ENCODE measurements at regions not wholly inside any gene's neighbourhood (a gene's known extent, or its start where the extent isn't known, plus 50 kb on each side); places are given as distances from the start of the nearest gene placed in this dataset.
"Not testable (repeated sequence)": the region's sequence is repeated elsewhere in the genome, so short reads cannot be mapped to it uniquely, and the experiment has no call there.

DNA sequence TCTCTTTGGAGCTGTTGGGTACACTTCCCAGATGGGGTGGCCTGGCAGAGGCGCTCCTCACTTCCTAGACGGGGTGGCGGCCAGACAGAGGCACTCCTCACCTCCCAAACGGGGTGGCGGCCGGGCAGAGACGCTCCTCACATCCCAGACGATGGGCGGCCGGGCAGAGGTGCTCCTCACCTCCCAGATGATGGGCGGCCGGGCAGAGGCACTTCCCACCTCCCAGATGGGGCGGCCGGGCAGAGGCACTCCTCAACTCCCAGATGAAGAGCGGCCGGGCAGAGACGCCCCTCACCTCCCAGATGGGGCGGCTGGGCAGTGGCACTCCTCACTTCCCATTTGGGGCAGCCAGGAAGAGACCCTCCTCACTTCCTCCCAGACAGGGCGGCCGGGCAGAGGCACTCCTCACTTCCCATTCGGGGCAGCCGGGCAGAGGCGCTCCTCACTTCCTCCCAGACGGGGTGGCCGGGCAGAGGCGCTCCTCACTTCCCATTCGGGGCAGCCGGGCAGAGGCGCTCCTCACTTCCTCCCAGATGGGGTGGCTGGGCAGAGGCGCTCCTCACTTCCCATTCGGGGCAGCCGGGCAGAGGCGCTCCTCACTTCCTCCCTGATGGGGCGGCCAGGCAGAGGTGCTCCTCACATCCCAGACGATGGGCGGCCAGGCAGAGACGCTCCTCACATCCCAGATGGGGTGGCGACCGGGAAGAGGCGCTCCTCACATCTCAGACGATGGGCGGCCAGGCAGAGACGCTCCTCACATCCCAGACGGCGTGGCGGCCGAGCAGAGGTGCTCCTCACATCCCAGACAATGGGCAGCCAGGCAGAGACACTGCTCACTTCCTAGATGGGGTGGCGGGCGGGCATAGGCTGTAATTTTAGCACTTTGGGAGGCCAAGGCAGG, 105.3 kb downstream of the ERMARD start:
- TF ChIP-seq, protein P1, sequence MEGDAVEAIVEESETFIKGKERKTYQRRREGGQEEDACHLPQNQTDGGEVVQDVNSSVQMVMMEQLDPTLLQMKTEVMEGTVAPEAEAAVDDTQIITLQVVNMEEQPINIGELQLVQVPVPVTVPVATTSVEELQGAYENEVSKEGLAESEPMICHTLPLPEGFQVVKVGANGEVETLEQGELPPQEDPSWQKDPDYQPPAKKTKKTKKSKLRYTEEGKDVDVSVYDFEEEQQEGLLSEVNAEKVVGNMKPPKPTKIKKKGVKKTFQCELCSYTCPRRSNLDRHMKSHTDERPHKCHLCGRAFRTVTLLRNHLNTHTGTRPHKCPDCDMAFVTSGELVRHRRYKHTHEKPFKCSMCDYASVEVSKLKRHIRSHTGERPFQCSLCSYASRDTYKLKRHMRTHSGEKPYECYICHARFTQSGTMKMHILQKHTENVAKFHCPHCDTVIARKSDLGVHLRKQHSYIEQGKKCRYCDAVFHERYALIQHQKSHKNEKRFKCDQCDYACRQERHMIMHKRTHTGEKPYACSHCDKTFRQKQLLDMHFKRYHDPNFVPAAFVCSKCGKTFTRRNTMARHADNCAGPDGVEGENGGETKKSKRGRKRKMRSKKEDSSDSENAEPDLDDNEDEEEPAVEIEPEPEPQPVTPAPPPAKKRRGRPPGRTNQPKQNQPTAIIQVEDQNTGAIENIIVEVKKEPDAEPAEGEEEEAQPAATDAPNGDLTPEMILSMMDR (IDR thresholded peaks at IDR 0.05; ENCODE audit: insufficient read depth, low read depth, low read length), result not testable (repeated sequence)
- not testable (repeated sequence) for TF ChIP-seq EZH2 (IDR thresholded peaks at IDR 0.05; ENCODE audit: insufficient read depth, low read length)

Measured in astrocyte (in vitro differentiated cells and primary cell).